Naive thymus-derived CD4-positive, alpha-beta T cell (primary cell): ENCODE measurements at regions not wholly inside any gene's neighbourhood (a gene's known extent, or its start where the extent isn't known, plus 50 kb on each side); places are given as distances from the start of the nearest gene placed in this dataset.
A peak's percentile ranks its signal among the peaks of the same experiment; 100 is the strongest.

Experiments
- ATAC-seq: fragments of 150-1000 bp; cut with Tn5 transposase; 2 replicates; pipeline ENCODE4 v1.10.0; 2021; ENCODE audit warnings: mild to moderate bottlenecking, moderate library complexity
- CTCF ChIA-PET: fragments of 350-600 bp; sonication (Branson Sonifier 250); formaldehyde crosslinking; loops from one replicate; lab custom pipeline; 2021; ENCODE audit warnings: antibody characterized with exemption; lab: Charles Lee
- POLR2A ChIA-PET: fragments of 350-600 bp; sonication (Branson Sonifier 250); formaldehyde crosslinking; loops from one replicate; lab custom pipeline; 2021; ENCODE audit warnings: antibody characterized with exemption, inconsistent platforms; lab: Charles Lee
- DNase-seq, 9 donors: peaks; one replicate each; pipeline versions ENCODE4 v3.0.0 to v3.0.0-alpha.2; 2020 to 2022; ENCODE audit warnings: mixed read lengths in 1 of 9
- H3K27ac ChIP-seq: one replicate; pipeline ENCODE4 v1.7.0; 2013; ENCODE audit warnings: mild to moderate bottlenecking, low read depth, low read length, moderate library complexity
- H3K27me3 ChIP-seq, 2 donors: one replicate each; pipeline ENCODE4 v1.7.0; 2013; ENCODE audit warnings: low read length in 2 of 2, mild to moderate bottlenecking in 2 of 2, moderate library complexity in 2 of 2; ENCODE audit not compliant: control insufficient read depth in 2 of 2, insufficient read depth in 2 of 2
- H3K36me3 ChIP-seq, 3 experiments: 1 replicate in 2 of 3; 2 replicates in 1 of 3; pipeline ENCODE4 v1.7.0; 2013; ENCODE audit warnings: low read length in 3 of 3, mild to moderate bottlenecking in 3 of 3, moderate library complexity in 1 of 3; ENCODE audit not compliant: insufficient read depth in 3 of 3, control insufficient read depth in 2 of 3
- H3K4me1 ChIP-seq, 2 donors: one replicate each; pipeline ENCODE4 v1.7.0; 2013; ENCODE audit warnings: low read length in 2 of 2, mild to moderate bottlenecking in 2 of 2, moderate library complexity in 1 of 2; ENCODE audit not compliant: control insufficient read depth in 2 of 2, insufficient read depth in 2 of 2
- H3K4me3 ChIP-seq: 2 replicates; pipeline ENCODE4 v1.7.0; 2013; ENCODE audit warnings: mild to moderate bottlenecking, low read length
- H3K9me3 ChIP-seq, 3 experiments: 1 replicate in 2 of 3; 2 replicates in 1 of 3; pipeline ENCODE4 v1.7.0; 2013; ENCODE audit warnings: low read length in 3 of 3; ENCODE audit not compliant: control insufficient read depth in 2 of 3
- H3K27ac Mint-ChIP-seq, 9 donors: one replicate each; pipeline ENCODE4 v1.8.0; 2020 to 2022; ENCODE audit warnings: mixed read lengths in 9 of 9, mild to moderate bottlenecking in 8 of 9, moderate library complexity in 5 of 9, inconsistent platforms in 2 of 9
- H3K27me3 Mint-ChIP-seq, 5 donors: one replicate each; pipeline ENCODE4 v1.8.0; 2021 to 2022; ENCODE audit warnings: mixed read lengths in 5 of 5, mild to moderate bottlenecking in 1 of 5
- H3K36me3 Mint-ChIP-seq, 5 donors: one replicate each; pipeline ENCODE4 v1.8.0; 2020 to 2022; ENCODE audit warnings: mixed read lengths in 5 of 5, mild to moderate bottlenecking in 3 of 5, inconsistent platforms in 1 of 5
- H3K4me1 Mint-ChIP-seq, 7 donors: one replicate each; pipeline ENCODE4 v1.8.0; 2020 to 2022; ENCODE audit warnings: mixed read lengths in 7 of 7, mild to moderate bottlenecking in 3 of 7, inconsistent platforms in 1 of 7
- H3K4me3 Mint-ChIP-seq, 10 donors: one replicate each; pipeline ENCODE4 v1.8.0; 2020 to 2022; ENCODE audit warnings: mild to moderate bottlenecking in 10 of 10, mixed read lengths in 10 of 10, moderate library complexity in 6 of 10, inconsistent platforms in 2 of 10
- H3K9me3 Mint-ChIP-seq, 11 donors: one replicate each; pipeline ENCODE4 v1.8.0; 2020 to 2022; ENCODE audit warnings: mixed read lengths in 11 of 11, mild to moderate bottlenecking in 4 of 11, inconsistent platforms in 1 of 11, moderate library complexity in 1 of 11
- intact Hi-C, 2 donors: fragments of 100-400 bp; cut with micrococcal nuclease; formaldehyde crosslinking; loops; one replicate each; pipeline ENCODE4 v1.15.1; 2023

DNA sequence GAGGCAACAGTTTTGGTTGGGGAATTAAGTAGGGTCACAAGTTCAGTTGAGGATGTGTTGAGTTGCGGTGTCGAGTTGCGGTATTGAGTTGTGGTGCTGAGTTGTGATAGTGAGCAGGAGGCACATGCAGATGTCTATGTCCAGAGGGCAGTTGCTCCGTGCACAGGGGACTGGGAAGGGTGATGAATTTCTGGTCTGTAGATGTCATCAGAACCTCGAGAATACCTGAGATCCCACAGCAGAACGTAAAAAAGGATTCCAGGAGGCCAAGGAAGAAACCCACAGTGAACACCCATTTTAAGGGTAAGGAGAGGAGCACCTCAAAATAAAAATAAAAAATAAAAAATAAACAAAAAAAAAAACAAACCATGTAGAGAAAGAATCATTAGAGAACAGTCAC, 354.4 kb upstream of the ARGLU1 start:
- peaks cover 19 to 65% (median 37%) of the 10 kb centered on the region in 5 donors for H3K27me3 Mint-ChIP-seq
- peaks cover 0 to 6% of the 10 kb centered on the region in 2 donors for H3K4me1 ChIP-seq
- peaks cover 0 to 21% (median 8%) of the 10 kb centered on the region in 7 donors for H3K4me1 Mint-ChIP-seq
- intact Hi-C loops, result no loop called here
- no peak overlapping the region for H3K27ac Mint-ChIP-seq
- H3K9me3 Mint-ChIP-seq, result peaks cover 0 to 2% (median 0%) of the 10 kb centered on the region in 11 donors
- H3K4me3 Mint-ChIP-seq, result no peak overlapping the region
- H3K36me3 ChIP-seq, result no peaks in the 10 kb centered on the region
- peaks cover 0 to 3% (median 0%) of the 10 kb centered on the region in 5 donors for H3K36me3 Mint-ChIP-seq
- POLR2A ChIA-PET, result no interaction called here
- no peak overlapping the region for H3K4me3 ChIP-seq
- no peak for ATAC-seq
- DNase-seq, result no peak
- H3K9me3 ChIP-seq, result no peaks in the 10 kb centered on the region
- H3K27me3 ChIP-seq, result no peaks in the 10 kb centered on the region
- H3K27ac ChIP-seq, result no peak overlapping the region
- CTCF ChIA-PET, result no interaction called here

DNA sequence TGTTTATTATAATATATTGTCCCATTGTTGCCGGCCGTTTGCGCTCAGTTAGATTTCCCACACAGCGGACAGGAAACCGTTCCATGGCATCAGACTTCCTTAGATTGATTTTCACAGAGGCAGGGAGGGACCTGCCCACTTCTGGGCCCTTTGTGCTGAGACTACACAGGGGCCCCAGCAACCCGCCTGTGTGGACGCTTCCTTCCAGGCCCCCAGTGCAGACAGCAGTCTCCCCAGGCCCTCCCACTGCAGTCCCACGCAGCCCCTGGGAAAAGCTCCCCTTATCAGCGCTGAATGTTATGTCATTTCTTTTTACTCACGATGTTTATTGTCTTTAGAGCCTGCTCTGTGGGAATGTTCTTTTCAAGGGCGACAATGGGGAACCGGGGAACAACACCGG, 351.7 kb upstream of the ARGLU1 start:
- Mint-ChIP-seq H3K9me3 (no peaks in the 10 kb centered on the region), H3K27ac (no peak overlapping the region), H3K4me3 (peak overlapping the region in 4 of 10 donors; percentile 23 to 68 (median 36)), H3K4me1 (peaks cover 0 to 21% (median 8%) of the 10 kb centered on the region in 7 donors), H3K27me3 (peaks cover 25 to 48% (median 37%) of the 10 kb centered on the region in 5 donors), H3K36me3 (peaks cover 0 to 3% (median 0%) of the 10 kb centered on the region in 5 donors)
- Histone ChIP-seq H3K4me3 (no peak overlapping the region), H3K9me3 (no peaks in the 10 kb centered on the region), H3K36me3 (no peaks in the 10 kb centered on the region), H3K27ac (no peak overlapping the region), H3K4me1 (peaks cover 0 to 6% of the 10 kb centered on the region in 2 donors), H3K27me3 (no peaks in the 10 kb centered on the region)
- ChIA-PET CTCF (no interaction called here), POLR2A (no interaction called here)
- intact Hi-C loops, result loop anchor here (2.0 to 10.0 kb wide), 5 partner anchors 352 to 1782 kb away; partner anchors contain the start of genes ARGLU1 (in 2 of the 2) and EFNB2 (in 1 of the 2)
- no peak for ATAC-seq
- no peak for DNase-seq

DNA sequence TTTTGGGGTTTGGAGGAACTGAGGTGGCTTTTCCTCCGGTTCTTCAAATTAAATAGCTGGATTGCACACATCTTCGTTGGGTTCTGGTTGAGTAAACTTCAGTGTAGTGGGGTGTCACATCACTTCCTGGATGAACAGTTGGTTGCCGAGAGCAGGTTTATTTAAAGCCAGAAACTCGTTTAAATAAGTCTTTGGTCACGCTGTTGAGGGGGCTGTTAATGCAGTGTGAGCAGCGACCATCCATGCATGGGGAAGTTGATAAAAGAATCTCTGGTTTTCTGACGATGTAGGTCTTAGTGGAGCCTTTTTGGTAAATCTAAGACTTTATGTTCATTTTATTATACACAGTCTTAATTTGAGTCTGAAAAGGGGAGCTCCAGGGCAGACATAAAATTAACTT, 351.2 kb upstream of the ARGLU1 start:
- Mint-ChIP-seq H3K4me1 (peaks cover 0 to 21% (median 8%) of the 10 kb centered on the region in 7 donors), H3K36me3 (peaks cover 0 to 3% (median 0%) of the 10 kb centered on the region in 5 donors), H3K27ac (no peak overlapping the region), H3K27me3 (peaks cover 25 to 44% (median 37%) of the 10 kb centered on the region in 5 donors), H3K9me3 (no peaks in the 10 kb centered on the region), H3K4me3 (peak overlapping the region in 8 of 10 donors; percentile 9 to 68 (median 42))
- H3K27me3 ChIP-seq, result no peaks in the 10 kb centered on the region
- ChIA-PET POLR2A (no interaction called here), CTCF (no interaction called here)
- no peaks in the 10 kb centered on the region for H3K36me3 ChIP-seq
- peaks cover 0 to 6% of the 10 kb centered on the region in 2 donors for H3K4me1 ChIP-seq
- no peak for ATAC-seq
- H3K27ac ChIP-seq, result no peak overlapping the region
- no peak for DNase-seq
- H3K9me3 ChIP-seq, result no peaks in the 10 kb centered on the region
- no peak overlapping the region for H3K4me3 ChIP-seq
- intact Hi-C loops, result loop anchor here (2.0 to 10.0 kb wide), 5 partner anchors 352 to 1782 kb away; partner anchors contain the start of genes ARGLU1 (in 2 of the 2) and EFNB2 (in 1 of the 2)

DNA sequence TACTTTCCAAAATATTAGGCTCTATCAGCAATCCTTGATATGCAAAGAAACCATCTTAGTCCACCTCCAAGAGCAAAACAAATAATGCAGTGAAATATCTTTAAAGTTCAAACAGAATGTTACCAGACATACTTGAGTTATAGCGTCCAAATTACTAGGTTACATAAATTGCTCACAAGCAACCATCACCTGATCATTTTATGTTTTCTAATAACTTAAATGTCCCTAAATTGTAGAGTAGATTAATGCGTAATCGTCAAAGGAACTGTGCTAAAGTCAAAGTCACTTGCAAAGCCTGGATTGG, 350.6 kb upstream of the ARGLU1 start:
- DNase-seq, result no peak
- Histone ChIP-seq H3K9me3 (no peaks in the 10 kb centered on the region), H3K27me3 (no peaks in the 10 kb centered on the region), H3K4me1 (peaks cover 0 to 6% of the 10 kb centered on the region in 2 donors), H3K4me3 (no peak overlapping the region), H3K27ac (no peak overlapping the region), H3K36me3 (no peaks in the 10 kb centered on the region)
- H3K9me3 Mint-ChIP-seq, result no peaks in the 10 kb centered on the region
- ChIA-PET CTCF (no interaction called here), POLR2A (no interaction called here)
- no peak overlapping the region for H3K27ac Mint-ChIP-seq
- peaks cover 25 to 42% (median 37%) of the 10 kb centered on the region in 5 donors for H3K27me3 Mint-ChIP-seq
- H3K4me3 Mint-ChIP-seq, result peak overlapping the region in 9 of 10 donors; percentile 14 to 86 (median 77)
- intact Hi-C loops, result loop anchor here (2.0 to 10.0 kb wide), 5 partner anchors 351 to 1781 kb away; partner anchors contain the start of genes ARGLU1 (in 2 of the 2) and EFNB2 (in 1 of the 2)
- peaks cover 0 to 21% (median 8%) of the 10 kb centered on the region in 7 donors for H3K4me1 Mint-ChIP-seq
- ATAC-seq, result no peak
- H3K36me3 Mint-ChIP-seq, result peaks cover 0 to 3% (median 0%) of the 10 kb centered on the region in 5 donors

DNA sequence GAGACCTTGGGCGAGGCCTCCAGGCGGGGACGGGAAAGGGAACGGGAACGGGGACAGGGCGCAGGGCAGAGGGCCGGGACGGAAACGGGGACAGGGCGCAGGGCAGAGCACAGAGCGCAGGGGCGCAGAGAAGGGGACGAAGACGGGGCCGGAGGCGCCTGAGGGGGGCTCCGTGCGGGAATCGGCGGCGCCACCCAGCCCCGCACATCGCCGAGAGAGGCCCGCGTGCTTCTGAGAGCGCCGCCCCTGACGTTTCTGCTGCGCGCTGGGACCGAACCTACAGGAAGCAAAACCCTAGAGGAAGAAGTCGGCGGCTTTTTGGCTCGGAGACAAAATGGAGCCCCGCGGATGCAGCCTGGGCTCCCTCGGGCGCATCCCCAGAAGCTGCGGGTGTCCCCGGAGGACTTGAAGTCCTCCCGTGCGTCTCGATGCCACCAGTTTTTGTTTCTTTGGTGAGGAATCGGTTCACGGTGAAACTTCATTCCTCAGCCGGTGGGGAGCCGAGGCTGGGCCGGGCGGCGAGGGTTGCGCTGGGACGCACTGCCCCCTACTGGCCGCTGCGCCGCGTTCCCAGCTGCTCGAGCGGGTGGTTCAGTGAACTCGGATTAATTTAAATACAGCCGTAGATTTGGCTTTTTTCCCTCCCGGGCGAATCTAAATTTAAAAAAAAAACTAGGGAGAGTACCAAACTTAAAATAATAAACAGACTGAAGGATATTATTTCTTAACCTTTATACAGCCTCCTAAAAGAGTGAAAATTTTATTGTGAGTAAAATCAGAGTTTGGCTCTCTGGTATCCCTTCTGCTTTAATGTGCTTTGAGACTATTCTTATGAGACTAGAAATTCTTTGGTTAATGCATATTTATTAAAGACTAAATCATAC, 350.0 kb upstream of the ARGLU1 start:
- no peaks in the 10 kb centered on the region for H3K9me3 ChIP-seq
- H3K4me1 Mint-ChIP-seq, result peaks cover 0 to 21% (median 8%) of the 10 kb centered on the region in 7 donors
- peak overlapping the region; percentile 73 for H3K4me3 ChIP-seq
- intact Hi-C loops, result loop anchor here (2.0 to 10.0 kb wide), 5 partner anchors 351 to 1781 kb away; partner anchors contain the start of genes ARGLU1 (in 2 of the 2) and EFNB2 (in 1 of the 2)
- H3K27me3 Mint-ChIP-seq, result peaks cover 25 to 37% (median 36%) of the 10 kb centered on the region in 5 donors
- H3K27me3 ChIP-seq, result no peaks in the 10 kb centered on the region
- H3K36me3 Mint-ChIP-seq, result peaks cover 0 to 3% (median 0%) of the 10 kb centered on the region in 5 donors
- ChIA-PET POLR2A (no interaction called here), CTCF (no interaction called here)
- H3K4me3 Mint-ChIP-seq, result peak overlapping the region; percentile 68 to 86 (median 77)
- H3K4me1 ChIP-seq, result peaks cover 0 to 6% of the 10 kb centered on the region in 2 donors
- peak; percentile 91 for ATAC-seq
- no peaks in the 10 kb centered on the region for H3K9me3 Mint-ChIP-seq
- H3K27ac Mint-ChIP-seq, result peak overlapping the region in 5 of 9 donors; percentile 31 to 67 (median 55)
- H3K27ac ChIP-seq, result no peak overlapping the region
- DNase-seq, result peak; percentile 29 to 79 (median 61)
- no peaks in the 10 kb centered on the region for H3K36me3 ChIP-seq

DNA sequence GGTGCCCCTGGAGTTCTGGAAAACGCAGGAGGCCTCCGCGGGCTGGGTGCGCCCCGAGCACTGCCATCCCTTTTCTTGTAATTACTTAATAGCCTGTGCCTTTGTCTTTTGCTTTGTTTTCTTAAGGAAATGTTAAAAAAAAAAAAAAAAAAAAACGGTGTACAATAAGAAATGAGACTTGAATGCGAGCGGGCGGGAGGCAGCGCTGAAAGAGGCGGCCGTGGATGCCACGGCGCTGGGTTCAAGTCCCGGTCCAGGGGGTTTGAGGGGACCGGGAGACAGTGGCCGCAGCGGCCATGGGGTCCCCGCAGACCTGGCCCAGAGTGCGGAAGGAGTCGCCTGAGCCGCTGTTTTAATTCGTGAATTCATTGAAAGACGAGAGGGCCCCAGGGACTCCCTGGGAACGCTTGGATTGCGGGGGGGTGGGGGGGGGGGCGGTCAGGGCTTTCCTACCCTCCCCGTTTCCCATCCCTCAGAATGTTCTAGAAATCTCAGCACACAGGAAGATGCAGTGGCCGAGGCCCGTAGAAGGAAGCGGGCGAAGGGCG, 349.2 kb upstream of the ARGLU1 start:
- CTCF ChIA-PET, result no interaction called here
- intact Hi-C loops, result loop anchor here (5.0 to 10.0 kb wide), 4 partner anchors 350 to 1780 kb away; partner anchors contain the start of genes ARGLU1 (in 2 of the 2) and EFNB2 (in 1 of the 2)

More for the DNA sequence above, 349.2 kb upstream of the ARGLU1 start:
- H3K9me3 ChIP-seq, result no peaks in the 10 kb centered on the region
- no peak for ATAC-seq
- H3K4me3 ChIP-seq, result no peak overlapping the region
- no peak overlapping the region for H3K27ac ChIP-seq
- H3K27ac Mint-ChIP-seq, result no peak overlapping the region
- peak overlapping the region; percentile 27 to 86 (median 77) for H3K4me3 Mint-ChIP-seq
- H3K36me3 ChIP-seq, result no peaks in the 10 kb centered on the region
- POLR2A ChIA-PET, result no interaction called here
- H3K27me3 ChIP-seq, result no peaks in the 10 kb centered on the region
- H3K4me1 ChIP-seq, result peaks cover 0 to 6% of the 10 kb centered on the region in 2 donors
- H3K9me3 Mint-ChIP-seq, result no peaks in the 10 kb centered on the region
- DNase-seq, result no peak
- no peaks in the 10 kb centered on the region for H3K36me3 Mint-ChIP-seq
- H3K4me1 Mint-ChIP-seq, result peaks cover 0 to 21% (median 8%) of the 10 kb centered on the region in 7 donors
- peaks cover 21 to 36% (median 32%) of the 10 kb centered on the region in 5 donors for H3K27me3 Mint-ChIP-seq
